ENCODE measurements at regions not wholly inside any gene's neighbourhood (a gene's known extent, or its start where the extent isn't known, plus 50 kb on each side); places are given as distances from the start of the nearest gene placed in this dataset.
"Not testable (repeated sequence)": the region's sequence is repeated elsewhere in the genome, so short reads cannot be mapped to it uniquely, and the experiment has no call there.

GRCh38 chr2:138879931-138880330, 99.7 kb upstream of the NXPH2 start:
- Histone ChIP-seq H3K9me3 (ENCODE audit: low read length) (no peaks in the 10 kb centered on the region), H3K27me3 (ENCODE audit: insufficient read depth, low read length) (no peaks in the 10 kb centered on the region), H3K9me2 (ENCODE audit: low read depth, low read length) (no peaks in the 10 kb centered on the region), H3K4me3 (ENCODE audit: low read depth, low read length, poor library complexity, severe bottlenecking) (no peak overlapping the region), H3F3A (ENCODE audit: insufficient read depth, low read length) (no peaks in the 10 kb centered on the region), H3K4me1 (ENCODE audit: insufficient read depth, low read length, severe bottlenecking) (no peaks in the 10 kb centered on the region), H3K4me2 (ENCODE audit: low read length) (no peak overlapping the region), H2AFZ (ENCODE audit: low read length) (no peak overlapping the region), H3K9ac (ENCODE audit: low read length) (no peak overlapping the region), H3K27ac (ENCODE audit: low read depth, low read length, poor library complexity, severe bottlenecking) (no peak overlapping the region), H3K79me2 (ENCODE audit: insufficient read depth, low read length) (no peaks in the 10 kb centered on the region), H3K36me3 (ENCODE audit: insufficient read depth, low read length) (no peaks in the 10 kb centered on the region), H4K20me1 (ENCODE audit: insufficient read depth, low read length) (no peaks in the 10 kb centered on the region)
- TF ChIP-seq CTCF (IDR thresholded peaks at IDR 0.05; ENCODE audit: low read length), result no peak
- no peak for TF ChIP-seq EZH2 (IDR thresholded peaks at IDR 0.05; ENCODE audit: borderline replicate concordance, low read length)

- no peaks in the 10 kb centered on the region for H3K27me3 ChIP-seq (ENCODE audit: insufficient read depth, low read length)
- no peaks in the 10 kb centered on the region for H3K36me3 ChIP-seq (ENCODE audit: insufficient read depth, low read length)
- H4K20me1 ChIP-seq (ENCODE audit: insufficient read depth, low read length), result no peaks in the 10 kb centered on the region
- H3K4me1 ChIP-seq (ENCODE audit: insufficient read depth, low read length, severe bottlenecking), result no peaks in the 10 kb centered on the region
- TF ChIP-seq CTCF (IDR thresholded peaks at IDR 0.05; ENCODE audit: low read length) (no peak), EZH2 (IDR thresholded peaks at IDR 0.05; ENCODE audit: borderline replicate concordance, low read length) (no peak)
- no peaks in the 10 kb centered on the region for H3K9me2 ChIP-seq (ENCODE audit: low read depth, low read length)
- no peaks in the 10 kb centered on the region for H3K79me2 ChIP-seq (ENCODE audit: insufficient read depth, low read length)
- H3K4me3 ChIP-seq (ENCODE audit: low read depth, low read length, poor library complexity, severe bottlenecking), result no peak overlapping the region
- no peak overlapping the region for H3K9ac ChIP-seq (ENCODE audit: low read length)
- H3F3A ChIP-seq (ENCODE audit: insufficient read depth, low read length), result no peaks in the 10 kb centered on the region
- no peak overlapping the region for H2AFZ ChIP-seq (ENCODE audit: low read length)
- no peak overlapping the region for H3K27ac ChIP-seq (ENCODE audit: low read depth, low read length, poor library complexity, severe bottlenecking)
- no peak overlapping the region for H3K4me2 ChIP-seq (ENCODE audit: low read length)
- no peaks in the 10 kb centered on the region for H3K9me3 ChIP-seq (ENCODE audit: low read length)
Observed at GRCh38 chr2:138877421-138877820, 97.2 kb upstream of the NXPH2 start.

GRCh38 chr2:138874251-138874650, 94.1 kb upstream of the NXPH2 start:
- H3K4me1 ChIP-seq (ENCODE audit: insufficient read depth, low read length, severe bottlenecking), result no peaks in the 10 kb centered on the region
- no peak for TF ChIP-seq CTCF (IDR thresholded peaks at IDR 0.05; ENCODE audit: low read length)
- TF ChIP-seq EZH2 (IDR thresholded peaks at IDR 0.05; ENCODE audit: borderline replicate concordance, low read length), result no peak
- H3K4me3 ChIP-seq (ENCODE audit: low read depth, low read length, poor library complexity, severe bottlenecking), result no peak overlapping the region
- no peak overlapping the region for H2AFZ ChIP-seq (ENCODE audit: low read length)
- no peaks in the 10 kb centered on the region for H3K27me3 ChIP-seq (ENCODE audit: insufficient read depth, low read length)
- no peaks in the 10 kb centered on the region for H3K79me2 ChIP-seq (ENCODE audit: insufficient read depth, low read length)
- H3K9me3 ChIP-seq (ENCODE audit: low read length), result no peaks in the 10 kb centered on the region
- H3F3A ChIP-seq (ENCODE audit: insufficient read depth, low read length), result no peaks in the 10 kb centered on the region
- H3K27ac ChIP-seq (ENCODE audit: low read depth, low read length, poor library complexity, severe bottlenecking), result no peak overlapping the region
- no peak overlapping the region for H3K9ac ChIP-seq (ENCODE audit: low read length)
- H4K20me1 ChIP-seq (ENCODE audit: insufficient read depth, low read length), result no peaks in the 10 kb centered on the region
- H3K4me2 ChIP-seq (ENCODE audit: low read length), result no peak overlapping the region
- H3K9me2 ChIP-seq (ENCODE audit: low read depth, low read length), result no peaks in the 10 kb centered on the region
- H3K36me3 ChIP-seq (ENCODE audit: insufficient read depth, low read length), result no peaks in the 10 kb centered on the region

- not testable (repeated sequence) for H3K79me2 ChIP-seq (ENCODE audit: insufficient read depth, low read length); H3F3A ChIP-seq (ENCODE audit: insufficient read depth, low read length); H3K9me2 ChIP-seq (ENCODE audit: low read depth, low read length); H3K9ac ChIP-seq (ENCODE audit: low read length); H3K4me2 ChIP-seq (ENCODE audit: low read length); H4K20me1 ChIP-seq (ENCODE audit: insufficient read depth, low read length); H3K27me3 ChIP-seq (ENCODE audit: insufficient read depth, low read length); H3K9me3 ChIP-seq (ENCODE audit: low read length); H3K4me3 ChIP-seq (ENCODE audit: low read depth, low read length, poor library complexity, severe bottlenecking); H3K27ac ChIP-seq (ENCODE audit: low read depth, low read length, poor library complexity, severe bottlenecking); H3K4me1 ChIP-seq (ENCODE audit: insufficient read depth, low read length, severe bottlenecking); H2AFZ ChIP-seq (ENCODE audit: low read length); H3K36me3 ChIP-seq (ENCODE audit: insufficient read depth, low read length)
Observed at GRCh38 chr2:138872116-138872515, 91.9 kb upstream of the NXPH2 start.

Data from OCI-LY1 (cell line).